ENCODE measurements at regions not wholly inside any gene's neighbourhood (a gene's known extent, or its start where the extent isn't known, plus 50 kb on each side); places are given as distances from the start of the nearest gene placed in this dataset.
A peak's percentile ranks its signal among the peaks of the same experiment; 100 is the strongest.

DNA sequence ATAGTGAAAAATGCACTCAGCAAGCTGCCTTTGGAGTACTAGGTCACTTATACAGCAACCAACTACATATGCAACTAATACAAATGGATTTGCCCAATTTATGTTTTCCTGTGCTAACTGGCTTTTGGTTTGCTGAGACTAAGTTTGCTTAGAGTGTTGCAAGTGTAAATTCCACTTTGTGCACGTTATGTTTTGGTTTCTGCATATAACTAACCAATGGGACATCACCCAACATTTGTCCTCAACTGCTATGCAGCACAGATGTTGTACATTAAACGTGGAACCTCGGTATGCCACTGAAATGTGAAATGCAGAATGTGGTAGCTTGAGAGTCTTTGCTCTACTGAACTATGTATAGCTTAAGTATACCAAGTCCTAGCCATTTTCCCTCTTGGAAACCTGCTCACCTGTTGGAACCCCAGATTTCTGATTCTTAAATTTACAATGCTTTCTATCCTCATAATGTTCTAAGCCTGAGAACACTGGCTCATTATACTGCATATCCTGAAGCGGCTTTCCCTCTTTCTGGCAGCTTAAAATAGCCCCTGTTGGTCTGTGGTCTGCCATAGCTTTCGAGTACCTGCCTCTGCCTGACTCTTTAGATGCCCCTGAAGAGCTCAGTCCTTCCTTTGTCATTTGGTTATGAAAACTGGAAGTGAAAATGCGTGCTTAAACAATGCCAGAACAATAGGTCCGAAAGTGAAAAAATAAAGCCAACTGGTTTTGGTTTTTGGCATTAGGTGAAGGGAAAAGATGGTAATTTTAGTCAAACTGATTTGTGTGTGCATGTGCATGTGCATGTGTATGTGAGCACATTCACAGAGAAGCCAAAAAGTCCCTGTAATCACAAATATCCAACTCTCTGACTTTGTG is 158.0 kb downstream of the SH2D1A start:
- no peaks in the 10 kb centered on the region for H3K9me3 ChIP-seq (ENCODE audit: control insufficient read depth, low read depth, low read length)
- H3K27ac ChIP-seq (ENCODE audit: control insufficient read depth, insufficient read depth, low read length): no peak overlapping the region
- DNase-seq (ENCODE audit: low read depth, low spot score) (no peak), FAIRE-seq (peak; percentile 36)
- H3K4me2 ChIP-seq (ENCODE audit: control insufficient read depth, extremely low read depth, insufficient read depth, low read depth, low read length): no peak overlapping the region
- no peak for TF ChIP-seq CTCF (optimal IDR thresholded peaks at IDR 0.05 in 1 of 3, IDR thresholded peaks at IDR 0.05 in 1 of 3, conservative IDR thresholded peaks at IDR 0.05 in 1 of 3; ENCODE audit: extremely low read depth in 1 of 3, insufficient read depth in 2 of 3, low read length in 3 of 3)
- TF ChIP-seq EZH2 (IDR thresholded peaks at IDR 0.05; ENCODE audit: low read length): no peak
- no peaks in the 10 kb centered on the region for H4K20me1 ChIP-seq (ENCODE audit: control insufficient read depth, extremely low read depth, insufficient read depth, low read length)
- H3K79me2 ChIP-seq (ENCODE audit: control insufficient read depth, insufficient read depth, low read length): no peaks in the 10 kb centered on the region
- no peak overlapping the region for H3K4me3 ChIP-seq (ENCODE audit: control insufficient read depth in 2 of 3, extremely low read depth in 1 of 3, insufficient read depth in 2 of 3, low read depth in 1 of 3, low read length in 3 of 3)
- peaks cover 4% of the 10 kb centered on the region for H3K4me1 ChIP-seq (ENCODE audit: control insufficient read depth, extremely low read depth, insufficient read depth, low read length)
- H3K9me1 ChIP-seq (ENCODE audit: control insufficient read depth, extremely low read depth, insufficient read depth, low read length): no peaks in the 10 kb centered on the region
- H2AFZ ChIP-seq (ENCODE audit: control insufficient read depth, low read length): no peak overlapping the region
- H3K36me3 ChIP-seq (ENCODE audit: control insufficient read depth in 2 of 2, extremely low read depth in 1 of 2, insufficient read depth in 2 of 2, low read length in 2 of 2): no peaks in the 10 kb centered on the region
- dilution Hi-C loops (cut with MboI; ENCODE audit: extremely low pct_ligation_motif_present, low sequenced_read_pairs): no loop called here
- no peaks in the 10 kb centered on the region for H3K27me3 ChIP-seq (ENCODE audit: control insufficient read depth, extremely low read depth, insufficient read depth, low read length)
- no peak overlapping the region for H3K9ac ChIP-seq (ENCODE audit: control insufficient read depth, extremely low read depth, insufficient read depth, low read length)

GRCh38 chrX:124506066-124506465 is 159.7 kb downstream of the SH2D1A start:
- Histone ChIP-seq H3K4me1 (ENCODE audit: control insufficient read depth, extremely low read depth, insufficient read depth, low read length) (peaks cover 4% of the 10 kb centered on the region), H3K36me3 (ENCODE audit: control insufficient read depth in 2 of 2, extremely low read depth in 1 of 2, insufficient read depth in 2 of 2, low read length in 2 of 2) (no peaks in the 10 kb centered on the region), H3K27ac (ENCODE audit: control insufficient read depth, insufficient read depth, low read length) (no peak overlapping the region), H3K9ac (ENCODE audit: control insufficient read depth, extremely low read depth, insufficient read depth, low read length) (no peak overlapping the region), H4K20me1 (ENCODE audit: control insufficient read depth, extremely low read depth, insufficient read depth, low read length) (no peaks in the 10 kb centered on the region), H3K4me2 (ENCODE audit: control insufficient read depth, extremely low read depth, insufficient read depth, low read depth, low read length) (no peak overlapping the region), H2AFZ (ENCODE audit: control insufficient read depth, low read length) (no peak overlapping the region), H3K79me2 (ENCODE audit: control insufficient read depth, insufficient read depth, low read length) (no peaks in the 10 kb centered on the region), H3K4me3 (ENCODE audit: control insufficient read depth in 2 of 3, extremely low read depth in 1 of 3, insufficient read depth in 2 of 3, low read depth in 1 of 3, low read length in 3 of 3) (no peak overlapping the region), H3K27me3 (ENCODE audit: control insufficient read depth, extremely low read depth, insufficient read depth, low read length) (no peaks in the 10 kb centered on the region), H3K9me3 (ENCODE audit: control insufficient read depth, low read depth, low read length) (no peaks in the 10 kb centered on the region), H3K9me1 (ENCODE audit: control insufficient read depth, extremely low read depth, insufficient read depth, low read length) (no peaks in the 10 kb centered on the region)
- no peak for TF ChIP-seq EZH2 (IDR thresholded peaks at IDR 0.05; ENCODE audit: low read length)
- no peak for TF ChIP-seq CTCF (optimal IDR thresholded peaks at IDR 0.05 in 1 of 3, IDR thresholded peaks at IDR 0.05 in 1 of 3, conservative IDR thresholded peaks at IDR 0.05 in 1 of 3; ENCODE audit: extremely low read depth in 1 of 3, insufficient read depth in 2 of 3, low read length in 3 of 3)
- FAIRE-seq (no peak), DNase-seq (ENCODE audit: low read depth, low spot score) (no peak)
- dilution Hi-C loops (cut with MboI; ENCODE audit: extremely low pct_ligation_motif_present, low sequenced_read_pairs): no loop called here
